ENCODE measurements at regions not wholly inside any gene's neighbourhood (a gene's known extent, or its start where the extent isn't known, plus 50 kb on each side); places are given as distances from the start of the nearest gene placed in this dataset.

DNA sequence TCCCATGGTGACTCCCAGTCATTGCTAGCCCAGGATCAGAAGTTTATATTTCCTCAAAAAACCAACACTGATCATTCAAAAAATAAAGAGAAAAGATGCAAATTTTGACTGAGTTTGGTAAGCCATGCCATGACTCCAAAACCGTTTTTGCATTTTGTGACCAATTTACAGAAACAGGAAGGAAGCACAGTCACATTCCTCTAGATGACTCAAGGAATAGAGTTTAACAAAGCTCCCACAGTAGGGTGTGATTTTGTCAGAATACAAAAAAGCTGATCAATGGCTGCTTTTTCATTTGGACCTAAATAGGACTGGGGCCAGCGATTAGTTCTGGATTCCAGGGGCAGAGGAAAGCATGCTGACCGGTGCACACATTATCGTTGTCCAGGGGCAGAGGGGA is 179.4 kb upstream of the AFDN start (continued):
- TF ChIP-seq RFX3 (CRISPR knock-in tag; IDR thresholded peaks at IDR 0.05) = no peak

DNA sequence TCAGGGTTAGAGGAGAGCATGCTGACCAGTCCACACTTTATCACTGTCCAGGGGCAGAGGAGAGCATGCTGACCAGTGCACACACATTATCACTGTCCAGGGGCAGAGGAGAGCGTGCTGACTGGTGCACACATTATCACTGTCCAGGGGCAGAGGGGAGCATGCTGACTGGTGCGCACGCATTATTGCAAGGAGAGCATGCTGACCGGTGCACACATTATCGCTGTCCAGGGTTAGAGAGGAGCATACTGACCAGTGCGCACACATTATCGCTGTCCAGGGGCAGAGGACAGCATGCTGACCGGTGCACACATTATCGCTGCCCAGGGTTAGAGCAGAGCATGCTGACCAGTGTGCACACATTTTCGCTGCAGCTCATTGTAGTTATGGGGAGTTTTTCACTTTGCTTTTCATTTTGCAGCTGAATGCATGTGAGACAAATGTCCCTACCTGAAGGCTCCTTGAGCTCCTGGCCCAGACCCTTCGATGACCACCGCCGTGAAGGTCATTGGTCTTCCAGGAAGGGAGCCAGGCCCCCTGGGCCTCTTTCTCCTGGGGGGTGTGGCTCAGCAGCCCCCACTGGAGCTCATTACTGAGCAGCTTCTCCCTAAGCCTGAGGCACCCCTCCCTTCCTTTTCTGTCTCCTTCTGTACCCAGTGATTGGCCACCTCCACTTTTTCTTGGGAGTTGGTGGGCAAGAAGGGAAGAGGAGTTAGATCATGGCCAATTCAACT is 178.8 kb upstream of the AFDN start:
- Histone ChIP-seq H3K9ac (ENCODE audit: insufficient read depth, low read depth, low read length) (no peak overlapping the region), H4K20me1 (ENCODE audit: insufficient read depth, low read length) (no peaks in the 10 kb centered on the region), H3K4me2 (ENCODE audit: low read depth, low read length) (0 out of 2 replicates have a peak overlapping the region, but pooled peaks have one; percentile 28), H3K27ac (ENCODE audit: extremely low read length, insufficient read depth, low read length) (no peak overlapping the region), H2AFZ (ENCODE audit: low read length) (no peak overlapping the region), H3K4me1 (ENCODE audit: insufficient read depth, low read length) (peaks cover 73% of the 10 kb centered on the region), H3K36me3 (replicated peaks in 1 of 2; ENCODE audit: control insufficient read depth in 1 of 2, insufficient read depth in 2 of 2, low read length in 2 of 2) (no peaks in the 10 kb centered on the region), H3K4me3 (replicated peaks in 1 of 3; ENCODE audit: insufficient read depth in 1 of 3, low read depth in 2 of 3, low read length in 3 of 3) (no peak overlapping the region), H3K9me3 (ENCODE audit: low read length) (no peaks in the 10 kb centered on the region), H3K27me3 (ENCODE audit: control insufficient read depth in 1 of 2, insufficient read depth in 2 of 2, low read length in 2 of 2) (no peaks in the 10 kb centered on the region; a peak in 1 of 5 replicates), H3K79me2 (ENCODE audit: insufficient read depth, low read length) (no peaks in the 10 kb centered on the region)
- ChIA-PET CTCF (ENCODE audit: low intra/inter-chr PET ratio, low total read pairs) (no interaction called here), POLR2A (interaction anchor here (1.4 kb wide), 1 partner anchor 114 kb away, joined by 5 read pairs; no protein-coding TSS in a partner anchor)
- WGBS (ENCODE audit: low lambda C conversion rate) = 85% methylated on average over 9 of the region's 13 CpGs
- no peak for DNase-seq (ENCODE audit: low spot score)
- in situ Hi-C loops (cut with HindIII; ENCODE audit: extremely low pct_ligation_motif_present, low pct_unique_long_range_greater_than_20kb) = no loop called here
- FAIRE-seq = no peak
- peak; percentile 14; the same call in 2 of the 3 replicates for ATAC-seq
- intact Hi-C loops (cut with micrococcal nuclease; ENCODE audit: unreplicated experiment) = no loop called here
- no TSS peak for BruUV-seq (replicated peaks)
- TF ChIP-seq, protein P1, sequence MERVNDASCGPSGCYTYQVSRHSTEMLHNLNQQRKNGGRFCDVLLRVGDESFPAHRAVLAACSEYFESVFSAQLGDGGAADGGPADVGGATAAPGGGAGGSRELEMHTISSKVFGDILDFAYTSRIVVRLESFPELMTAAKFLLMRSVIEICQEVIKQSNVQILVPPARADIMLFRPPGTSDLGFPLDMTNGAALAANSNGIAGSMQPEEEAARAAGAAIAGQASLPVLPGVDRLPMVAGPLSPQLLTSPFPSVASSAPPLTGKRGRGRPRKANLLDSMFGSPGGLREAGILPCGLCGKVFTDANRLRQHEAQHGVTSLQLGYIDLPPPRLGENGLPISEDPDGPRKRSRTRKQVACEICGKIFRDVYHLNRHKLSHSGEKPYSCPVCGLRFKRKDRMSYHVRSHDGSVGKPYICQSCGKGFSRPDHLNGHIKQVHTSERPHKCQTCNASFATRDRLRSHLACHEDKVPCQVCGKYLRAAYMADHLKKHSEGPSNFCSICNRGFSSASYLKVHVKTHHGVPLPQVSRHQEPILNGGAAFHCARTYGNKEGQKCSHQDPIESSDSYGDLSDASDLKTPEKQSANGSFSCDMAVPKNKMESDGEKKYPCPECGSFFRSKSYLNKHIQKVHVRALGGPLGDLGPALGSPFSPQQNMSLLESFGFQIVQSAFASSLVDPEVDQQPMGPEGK (CRISPR knock-in tag; IDR thresholded peaks at IDR 0.05) = peak; percentile 51; the same call in 1 of the 2 replicates
- TF ChIP-seq SYNCRIP (IDR thresholded peaks at IDR 0.05; ENCODE audit: insufficient read depth, low read depth, low read length) (no peak), ZNF619 (CRISPR knock-in tag; IDR thresholded peaks at IDR 0.05) (0 out of 2 replicates have a peak, but pooled peaks have one; percentile 53), ZNF740 (CRISPR knock-in tag; IDR thresholded peaks at IDR 0.05) (no peak), GPN1 (CRISPR knock-in tag; IDR thresholded peaks at IDR 0.05; ENCODE audit: borderline replicate concordance) (no peak), ZNF160 (CRISPR knock-in tag; IDR thresholded peaks at IDR 0.05) (0 out of 2 replicates have a peak, but pooled peaks have one; percentile 33), ZNF280B (CRISPR knock-in tag; IDR thresholded peaks at IDR 0.05; ENCODE audit: borderline replicate concordance) (0 out of 2 replicates have a peak, but pooled peaks have one; percentile 51), MXD1 (CRISPR knock-in tag; IDR thresholded peaks at IDR 0.05) (0 out of 2 replicates have a peak, but pooled peaks have one; percentile 31), ZNF569 (CRISPR knock-in tag; IDR thresholded peaks at IDR 0.05; ENCODE audit: borderline replicate concordance) (no peak), MXD4 (CRISPR knock-in tag; IDR thresholded peaks at IDR 0.05) (no peak), ZNF296 (CRISPR knock-in tag; conservative IDR thresholded peaks at IDR 0.05) (peak; percentile 86; the same call in 1 of the 2 replicates)
- TF ChIP-seq, protein P2, sequence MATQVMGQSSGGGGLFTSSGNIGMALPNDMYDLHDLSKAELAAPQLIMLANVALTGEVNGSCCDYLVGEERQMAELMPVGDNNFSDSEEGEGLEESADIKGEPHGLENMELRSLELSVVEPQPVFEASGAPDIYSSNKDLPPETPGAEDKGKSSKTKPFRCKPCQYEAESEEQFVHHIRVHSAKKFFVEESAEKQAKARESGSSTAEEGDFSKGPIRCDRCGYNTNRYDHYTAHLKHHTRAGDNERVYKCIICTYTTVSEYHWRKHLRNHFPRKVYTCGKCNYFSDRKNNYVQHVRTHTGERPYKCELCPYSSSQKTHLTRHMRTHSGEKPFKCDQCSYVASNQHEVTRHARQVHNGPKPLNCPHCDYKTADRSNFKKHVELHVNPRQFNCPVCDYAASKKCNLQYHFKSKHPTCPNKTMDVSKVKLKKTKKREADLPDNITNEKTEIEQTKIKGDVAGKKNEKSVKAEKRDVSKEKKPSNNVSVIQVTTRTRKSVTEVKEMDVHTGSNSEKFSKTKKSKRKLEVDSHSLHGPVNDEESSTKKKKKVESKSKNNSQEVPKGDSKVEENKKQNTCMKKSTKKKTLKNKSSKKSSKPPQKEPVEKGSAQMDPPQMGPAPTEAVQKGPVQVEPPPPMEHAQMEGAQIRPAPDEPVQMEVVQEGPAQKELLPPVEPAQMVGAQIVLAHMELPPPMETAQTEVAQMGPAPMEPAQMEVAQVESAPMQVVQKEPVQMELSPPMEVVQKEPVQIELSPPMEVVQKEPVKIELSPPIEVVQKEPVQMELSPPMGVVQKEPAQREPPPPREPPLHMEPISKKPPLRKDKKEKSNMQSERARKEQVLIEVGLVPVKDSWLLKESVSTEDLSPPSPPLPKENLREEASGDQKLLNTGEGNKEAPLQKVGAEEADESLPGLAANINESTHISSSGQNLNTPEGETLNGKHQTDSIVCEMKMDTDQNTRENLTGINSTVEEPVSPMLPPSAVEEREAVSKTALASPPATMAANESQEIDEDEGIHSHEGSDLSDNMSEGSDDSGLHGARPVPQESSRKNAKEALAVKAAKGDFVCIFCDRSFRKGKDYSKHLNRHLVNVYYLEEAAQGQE (IDR thresholded peaks at IDR 0.05; ENCODE audit: borderline replicate concordance in 1 of 2, low read depth in 1 of 2, low read length in 2 of 2) = peak in 1 of 2 experiments; percentile 45; a peak in 2 of 4 replicates
